ENCODE measurements at regions not wholly inside any gene's neighbourhood (a gene's known extent, or its start where the extent isn't known, plus 50 kb on each side); places are given as distances from the start of the nearest gene placed in this dataset.

- TF ChIP-seq EZH2 (IDR thresholded peaks at IDR 0.05; ENCODE audit: borderline replicate concordance, low read length): no peak
- peak in 1 of 2 donors; percentile 7 for TF ChIP-seq CTCF (conservative IDR thresholded peaks at IDR 0.05 in 1 of 2, IDR thresholded peaks at IDR 0.05 in 1 of 2; ENCODE audit: extremely low read depth in 1 of 2, insufficient read depth in 1 of 2, low read depth in 1 of 2, low read length in 2 of 2)
Measured at GRCh38 chr4:162839814-162840213, 326.9 kb downstream of the NAF1 start.
